ENCODE measurements at regions not wholly inside any gene's neighbourhood (a gene's known extent, or its start where the extent isn't known, plus 50 kb on each side); places are given as distances from the start of the nearest gene placed in this dataset.
"Not testable (repeated sequence)": the region's sequence is repeated elsewhere in the genome, so short reads cannot be mapped to it uniquely, and the experiment has no call there.

GRCh38 chr5:82714732-82715131 lies 362.5 kb downstream of the TMEM167A start:
- CTCF ChIA-PET = interaction anchor here (0.6 kb wide), 1 partner anchor 403 kb away, joined by 3 read pairs; no protein-coding TSS in a partner anchor
- H3K4me3 Mint-ChIP-seq; H3K27ac Mint-ChIP-seq; H3K9me3 Mint-ChIP-seq; intact Hi-C loops (cut with micrococcal nuclease); H3K27me3 Mint-ChIP-seq; DNase-seq; H3K4me1 Mint-ChIP-seq (ENCODE audit: low read depth); POLR2A ChIA-PET; H3K36me3 Mint-ChIP-seq: not testable (repeated sequence)

- no peak for DNase-seq
- H3K27ac Mint-ChIP-seq = no peak overlapping the region
- no peaks in the 10 kb centered on the region for H3K9me3 Mint-ChIP-seq
- ChIA-PET POLR2A (no interaction called here), CTCF (no interaction called here)
- intact Hi-C loops (cut with micrococcal nuclease) = no loop called here
- peaks cover 3% of the 10 kb centered on the region for H3K4me1 Mint-ChIP-seq (ENCODE audit: low read depth)
- H3K27me3 Mint-ChIP-seq = peaks cover 3% of the 10 kb centered on the region
- no peaks in the 10 kb centered on the region for H3K36me3 Mint-ChIP-seq
- H3K4me3 Mint-ChIP-seq = no peak overlapping the region
Observed at GRCh38 chr5:82713811-82714210, 363.4 kb downstream of the TMEM167A start.

- ChIA-PET CTCF (no interaction called here), POLR2A (no interaction called here)
- Mint-ChIP-seq H3K27ac (no peak overlapping the region), H3K9me3 (no peaks in the 10 kb centered on the region), H3K36me3 (no peaks in the 10 kb centered on the region), H3K27me3 (peaks cover 4% of the 10 kb centered on the region), H3K4me3 (no peak overlapping the region), H3K4me1 (ENCODE audit: low read depth) (no peaks in the 10 kb centered on the region)
- DNase-seq = no peak
- intact Hi-C loops (cut with micrococcal nuclease) = no loop called here
Observed at GRCh38 chr5:82707741-82708140, 369.5 kb downstream of the TMEM167A start.

- Mint-ChIP-seq H3K36me3 (no peaks in the 10 kb centered on the region), H3K4me1 (ENCODE audit: low read depth) (no peaks in the 10 kb centered on the region), H3K4me3 (no peak overlapping the region), H3K27ac (no peak overlapping the region), H3K9me3 (no peaks in the 10 kb centered on the region), H3K27me3 (peaks cover 6% of the 10 kb centered on the region)
- intact Hi-C loops (cut with micrococcal nuclease) = no loop called here
- CTCF ChIA-PET = no interaction called here
- POLR2A ChIA-PET = no interaction called here
- DNase-seq = no peak
Observed at GRCh38 chr5:82704381-82704780, 372.8 kb downstream of the TMEM167A start.

- intact Hi-C loops (cut with micrococcal nuclease) = no loop called here
Observed at GRCh38 chr5:82702046-82702445, 375.1 kb downstream of the TMEM167A start.

GRCh38 chr5:82699737-82700136 lies 377.5 kb downstream of the TMEM167A start:
- ChIA-PET POLR2A (no interaction called here), CTCF (no interaction called here)
- Mint-ChIP-seq H3K4me1 (ENCODE audit: low read depth) (no peaks in the 10 kb centered on the region), H3K4me3 (no peak overlapping the region), H3K9me3 (no peaks in the 10 kb centered on the region), H3K36me3 (no peaks in the 10 kb centered on the region), H3K27ac (no peak overlapping the region), H3K27me3 (peaks cover 3% of the 10 kb centered on the region)
- no peak for DNase-seq
- intact Hi-C loops (cut with micrococcal nuclease) = no loop called here

More at GRCh38 chr5:82702046-82702445, 375.1 kb downstream of the TMEM167A start:
- Mint-ChIP-seq H3K27me3 (peaks cover 3% of the 10 kb centered on the region), H3K36me3 (no peaks in the 10 kb centered on the region), H3K4me1 (ENCODE audit: low read depth) (no peaks in the 10 kb centered on the region), H3K4me3 (no peak overlapping the region), H3K27ac (no peak overlapping the region), H3K9me3 (no peaks in the 10 kb centered on the region)
- ChIA-PET CTCF (no interaction called here), POLR2A (no interaction called here)
- no peak for DNase-seq

- CTCF ChIA-PET = no interaction called here
- intact Hi-C loops (cut with micrococcal nuclease) = no loop called here
- Mint-ChIP-seq H3K36me3 (no peaks in the 10 kb centered on the region), H3K4me3 (no peak overlapping the region), H3K27me3 (peaks cover 3% of the 10 kb centered on the region), H3K27ac (no peak overlapping the region), H3K4me1 (ENCODE audit: low read depth) (no peaks in the 10 kb centered on the region), H3K9me3 (no peaks in the 10 kb centered on the region)
- POLR2A ChIA-PET = no interaction called here
- DNase-seq = no peak
Observed at GRCh38 chr5:82698026-82698425, 379.2 kb downstream of the TMEM167A start.

- Mint-ChIP-seq H3K9me3 (no peaks in the 10 kb centered on the region), H3K27ac (no peak overlapping the region), H3K36me3 (no peaks in the 10 kb centered on the region), H3K27me3 (peaks cover 2% of the 10 kb centered on the region), H3K4me1 (ENCODE audit: low read depth) (no peaks in the 10 kb centered on the region), H3K4me3 (no peak overlapping the region)
- CTCF ChIA-PET = no interaction called here
- intact Hi-C loops (cut with micrococcal nuclease) = no loop called here
- POLR2A ChIA-PET = no interaction called here
- DNase-seq = no peak
Observed at GRCh38 chr5:82694711-82695285, 382.4 kb downstream of the TMEM167A start.

GRCh38 chr5:82692826-82693225 lies 384.4 kb downstream of the TMEM167A start:
- CTCF ChIA-PET = no interaction called here

GRCh38 chr5:82684659-82685058 lies 392.5 kb downstream of the TMEM167A start:
- Mint-ChIP-seq H3K4me3 (no peak overlapping the region), H3K36me3 (peaks cover 2% of the 10 kb centered on the region), H3K4me1 (ENCODE audit: low read depth) (no peaks in the 10 kb centered on the region), H3K27me3 (no peaks in the 10 kb centered on the region), H3K9me3 (peaks cover 3% of the 10 kb centered on the region), H3K27ac (no peak overlapping the region)
- intact Hi-C loops (cut with micrococcal nuclease) = no loop called here
- no peak for DNase-seq
- ChIA-PET CTCF (no interaction called here), POLR2A (no interaction called here)

More at GRCh38 chr5:82692826-82693225, 384.4 kb downstream of the TMEM167A start:
- Mint-ChIP-seq H3K4me3 (no peak overlapping the region), H3K9me3 (no peaks in the 10 kb centered on the region), H3K27ac (no peak overlapping the region), H3K4me1 (ENCODE audit: low read depth) (no peaks in the 10 kb centered on the region), H3K27me3 (peaks cover 2% of the 10 kb centered on the region), H3K36me3 (no peaks in the 10 kb centered on the region)
- DNase-seq = no peak
- intact Hi-C loops (cut with micrococcal nuclease) = no loop called here
- POLR2A ChIA-PET = no interaction called here

GRCh38 chr5:82684165-82684564 lies 393.0 kb downstream of the TMEM167A start:
- DNase-seq = no peak
- ChIA-PET POLR2A (no interaction called here), CTCF (no interaction called here)
- H3K4me1 Mint-ChIP-seq (ENCODE audit: low read depth) = no peaks in the 10 kb centered on the region
- H3K36me3 Mint-ChIP-seq = peaks cover 2% of the 10 kb centered on the region
- intact Hi-C loops (cut with micrococcal nuclease) = no loop called here
- H3K27me3 Mint-ChIP-seq = no peaks in the 10 kb centered on the region
- peaks cover 3% of the 10 kb centered on the region for H3K9me3 Mint-ChIP-seq
- no peak overlapping the region for H3K4me3 Mint-ChIP-seq
- no peak overlapping the region for H3K27ac Mint-ChIP-seq

GRCh38 chr5:82679660-82680059 lies 397.5 kb downstream of the TMEM167A start:
- Mint-ChIP-seq H3K4me3 (no peak overlapping the region), H3K9me3 (peaks cover 5% of the 10 kb centered on the region), H3K27me3 (peaks cover 4% of the 10 kb centered on the region), H3K27ac (no peak overlapping the region), H3K4me1 (ENCODE audit: low read depth) (peaks cover 17% of the 10 kb centered on the region), H3K36me3 (peaks cover 2% of the 10 kb centered on the region)
- intact Hi-C loops (cut with micrococcal nuclease) = loop anchor here (10.0 kb wide), 1 partner anchor 795 kb away; the partner anchor contains the start of gene VCAN
- no peak for DNase-seq
- ChIA-PET CTCF (interaction anchor here (1.4 kb wide), 1 partner anchor 750 kb away, joined by 3 read pairs; no protein-coding TSS in a partner anchor), POLR2A (no interaction called here)

GRCh38 chr5:82676661-82677060 lies 398.5 kb upstream of the RPS23 start:
- H3K27me3 Mint-ChIP-seq = peaks cover 4% of the 10 kb centered on the region

More at GRCh38 chr5:82676661-82677060, 398.5 kb upstream of the RPS23 start:
- Mint-ChIP-seq H3K36me3 (peaks cover under 1% of the 10 kb centered on the region), H3K4me3 (peak overlapping the region; percentile 42), H3K9me3 (peaks cover 3% of the 10 kb centered on the region), H3K27ac (peak overlapping the region; percentile 67), H3K4me1 (ENCODE audit: low read depth) (peaks cover 23% of the 10 kb centered on the region)
- CTCF ChIA-PET = no interaction called here
- DNase-seq = peak; percentile 20
- intact Hi-C loops (cut with micrococcal nuclease) = loop anchor here (1.0 to 10.0 kb wide), 3 partner anchors 41 to 798 kb away; partner anchors contain the start of gene VCAN
- POLR2A ChIA-PET = no interaction called here
